ENCODE measurements at regions not wholly inside any gene's neighbourhood (a gene's known extent, or its start where the extent isn't known, plus 50 kb on each side); places are given as distances from the start of the nearest gene placed in this dataset.

- TF ChIP-seq CTCF (IDR thresholded peaks at IDR 0.05) (no peak), ZFX (IDR thresholded peaks at IDR 0.05; ENCODE audit: borderline replicate concordance) (no peak)
These were observed 90.9 kb upstream of the MC3R start for GRCh38 chr20:56157530-56158203.

Data from 22Rv1 (cell line).